H7 (cell line): ENCODE measurements at regions not wholly inside any gene's neighbourhood (a gene's known extent, or its start where the extent isn't known, plus 50 kb on each side); places are given as distances from the start of the nearest gene placed in this dataset.
"Not testable (repeated sequence)": the region's sequence is repeated elsewhere in the genome, so short reads cannot be mapped to it uniquely, and the experiment has no call there.

Experiments used
- DNase-seq: peaks from one replicate; pipeline ENCODE4 v3.0.0; 2012
- H3K27me3 ChIP-seq: 2 replicates; pipeline ENCODE4 v1.6.0; 2011; ENCODE audit warnings: mild to moderate bottlenecking, low read length; ENCODE audit not compliant: control insufficient read depth, insufficient read depth
- H3K36me3 ChIP-seq: replicated peaks from 2 replicates; pipeline ENCODE4 v1.5.1; 2011; ENCODE audit warnings: low read length; ENCODE audit not compliant: control insufficient read depth, insufficient read depth
- H3K4me3 ChIP-seq: 2 replicates; pipeline ENCODE4 v1.5.1; 2011; ENCODE audit warnings: low read depth, mild to moderate bottlenecking, control low read depth, low read length, moderate library complexity; ENCODE audit not compliant: insufficient read depth

DNA sequence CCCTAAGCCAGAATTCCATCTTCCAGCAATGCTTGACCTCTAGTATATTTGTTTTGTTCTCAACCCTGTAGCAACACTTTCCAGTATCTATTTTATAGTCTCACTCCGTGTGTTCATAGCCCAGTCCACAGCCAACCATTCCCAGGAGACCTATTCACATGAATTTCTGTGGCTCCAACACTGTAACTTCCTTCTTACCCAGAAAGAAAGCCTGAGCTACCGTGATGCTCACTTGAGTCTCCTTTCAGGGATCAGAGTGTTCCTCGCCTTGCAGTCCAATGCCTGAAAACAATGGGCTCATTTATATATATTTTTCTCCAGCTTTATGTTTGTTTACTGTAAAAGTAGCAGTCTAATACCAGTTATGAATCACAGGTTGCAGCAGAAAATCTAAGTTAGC lies 645.0 kb upstream of the NOVA1 start:
- Histone ChIP-seq H3K4me3 (no peak overlapping the region), H3K27me3 (no peaks in the 10 kb centered on the region), H3K36me3 (no peaks in the 10 kb centered on the region)
- no peak for DNase-seq

DNA sequence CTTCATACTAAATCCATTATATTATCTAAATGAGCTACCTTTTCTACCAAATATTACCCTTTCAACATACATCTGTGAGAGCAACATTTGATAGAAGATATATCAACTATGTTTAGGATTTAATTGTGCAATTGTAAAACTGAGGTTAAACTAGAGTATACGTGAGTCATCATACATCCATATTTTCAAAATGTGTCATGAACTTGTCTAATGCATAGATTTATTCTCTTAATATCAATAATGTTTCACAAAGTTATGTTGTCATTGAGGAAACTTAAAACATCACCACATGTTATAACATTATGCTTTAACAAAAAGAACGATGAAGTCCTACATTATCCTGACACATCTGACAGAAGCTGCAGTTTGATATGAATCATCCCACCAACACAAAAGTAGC lies 645.5 kb upstream of the NOVA1 start:
- Histone ChIP-seq H3K27me3 (no peaks in the 10 kb centered on the region), H3K4me3 (no peak overlapping the region), H3K36me3 (no peaks in the 10 kb centered on the region)
- DNase-seq, result no peak

GRCh38 chr14:27245947-27246346 lies 648.1 kb upstream of the NOVA1 start:
- no peak for DNase-seq
- Histone ChIP-seq H3K4me3 (no peak overlapping the region), H3K36me3 (no peaks in the 10 kb centered on the region), H3K27me3 (no peaks in the 10 kb centered on the region)

DNA sequence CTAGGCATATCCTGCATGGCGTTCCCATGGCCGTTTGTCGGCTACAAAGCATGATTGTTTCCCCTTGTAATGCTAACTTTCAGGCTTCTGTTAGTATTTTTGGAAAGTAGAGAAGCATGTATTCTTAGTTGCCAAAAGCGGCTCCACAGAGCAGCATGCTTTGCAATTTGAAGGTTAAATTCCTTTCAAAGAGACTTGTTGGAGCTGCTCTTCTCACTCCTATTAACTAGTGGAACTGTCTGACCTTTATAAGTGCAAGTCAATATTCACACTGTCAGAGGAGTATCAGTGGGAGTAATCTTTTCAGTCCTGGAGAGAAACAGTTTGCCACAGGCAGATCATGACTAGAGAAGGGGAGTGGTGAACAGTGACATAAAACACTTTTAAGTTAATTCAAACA lies 656.1 kb upstream of the NOVA1 start:
- no peak overlapping the region for H3K4me3 ChIP-seq
- DNase-seq, result no peak
- H3K27me3 ChIP-seq, result no peaks in the 10 kb centered on the region
- no peaks in the 10 kb centered on the region for H3K36me3 ChIP-seq

DNA sequence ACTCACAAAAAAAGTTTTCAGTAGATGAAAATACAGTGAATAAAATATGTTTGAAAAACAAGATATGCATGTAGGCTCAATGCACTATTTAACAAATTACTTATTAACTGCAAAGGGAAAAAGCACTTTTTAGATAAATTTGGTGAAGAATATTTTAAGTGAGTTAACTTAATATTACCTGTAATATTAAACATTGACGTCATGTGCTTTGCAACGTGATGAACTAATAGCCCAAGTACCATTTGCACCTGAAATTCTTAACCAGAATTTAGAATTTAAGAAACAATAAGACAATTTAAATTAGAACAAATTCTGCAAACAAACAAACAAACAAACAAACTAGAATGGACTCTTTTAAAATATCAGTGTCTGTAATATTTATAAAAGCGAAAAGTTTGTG lies 659.0 kb upstream of the NOVA1 start:
- Histone ChIP-seq H3K27me3 (no peaks in the 10 kb centered on the region), H3K4me3 (no peak overlapping the region), H3K36me3 (no peaks in the 10 kb centered on the region)
- DNase-seq, result no peak

- no peaks in the 10 kb centered on the region for H3K36me3 ChIP-seq
- H3K4me3 ChIP-seq, result no peak overlapping the region
- no peaks in the 10 kb centered on the region for H3K27me3 ChIP-seq
- DNase-seq, result no peak
These were observed 670.0 kb upstream of the NOVA1 start for GRCh38 chr14:27267876-27268275.

GRCh38 chr14:27270716-27271115 lies 672.9 kb upstream of the NOVA1 start:
- Histone ChIP-seq H3K36me3 (no peaks in the 10 kb centered on the region), H3K4me3 (no peak overlapping the region), H3K27me3 (no peaks in the 10 kb centered on the region)
- DNase-seq, result no peak

GRCh38 chr14:27278341-27278740 lies 680.5 kb upstream of the NOVA1 start:
- Histone ChIP-seq H3K27me3 (no peaks in the 10 kb centered on the region), H3K36me3 (no peaks in the 10 kb centered on the region), H3K4me3 (no peak overlapping the region)
- no peak for DNase-seq

DNA sequence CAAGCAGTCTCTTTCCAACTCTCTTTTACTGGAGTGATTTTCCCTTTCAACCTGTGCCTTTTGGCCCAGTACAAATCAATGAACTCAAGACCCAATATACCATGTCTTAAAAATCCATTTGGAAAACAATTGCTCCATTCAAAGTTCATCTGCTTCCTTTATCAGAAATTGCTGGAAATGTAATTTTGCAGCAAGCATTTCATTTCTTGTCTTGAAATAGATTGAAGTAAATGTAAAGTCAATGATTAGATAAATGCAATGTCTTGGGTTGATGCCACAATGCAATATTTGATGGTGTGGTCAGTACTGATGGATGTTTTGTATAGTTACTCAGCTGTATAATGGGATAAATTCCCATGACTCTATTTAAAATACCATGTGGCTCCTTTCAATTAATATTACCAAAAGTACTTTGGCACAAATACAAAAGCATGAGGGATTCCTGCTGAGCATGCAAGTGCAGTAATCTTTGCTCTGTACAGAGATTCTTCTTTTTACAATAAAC lies 707.7 kb upstream of the NOVA1 start:
- Histone ChIP-seq H3K27me3 (no peaks in the 10 kb centered on the region), H3K36me3 (no peaks in the 10 kb centered on the region), H3K4me3 (no peak overlapping the region)
- DNase-seq, result no peak

GRCh38 chr14:27312730-27313129 lies 714.9 kb upstream of the NOVA1 start:
- not testable (repeated sequence) for H3K36me3 ChIP-seq, H3K4me3 ChIP-seq, DNase-seq, H3K27me3 ChIP-seq

GRCh38 chr14:27314231-27314630 lies 716.4 kb upstream of the NOVA1 start:
- DNase-seq, result no peak
- no peak overlapping the region for H3K4me3 ChIP-seq
- H3K36me3 ChIP-seq, result no peaks in the 10 kb centered on the region
- no peaks in the 10 kb centered on the region for H3K27me3 ChIP-seq

- H3K4me3 ChIP-seq, result no peak overlapping the region
- DNase-seq, result no peak
- no peaks in the 10 kb centered on the region for H3K27me3 ChIP-seq
- H3K36me3 ChIP-seq, result no peaks in the 10 kb centered on the region
These were observed 717.6 kb upstream of the NOVA1 start for GRCh38 chr14:27315477-27315876.

- no peak overlapping the region for H3K4me3 ChIP-seq
- H3K27me3 ChIP-seq, result no peaks in the 10 kb centered on the region
- DNase-seq, result no peak
- no peaks in the 10 kb centered on the region for H3K36me3 ChIP-seq
These were observed 718.1 kb upstream of the NOVA1 start for GRCh38 chr14:27315947-27316346.

GRCh38 chr14:27318774-27319420 lies 721.1 kb upstream of the NOVA1 start:
- H3K36me3 ChIP-seq, result no peaks in the 10 kb centered on the region
- H3K4me3 ChIP-seq, result no peak overlapping the region
- no peaks in the 10 kb centered on the region for H3K27me3 ChIP-seq
- DNase-seq, result no peak

- no peak overlapping the region for H3K4me3 ChIP-seq
- no peaks in the 10 kb centered on the region for H3K36me3 ChIP-seq
- DNase-seq, result no peak
- H3K27me3 ChIP-seq, result no peaks in the 10 kb centered on the region
These were observed 722.4 kb upstream of the NOVA1 start for GRCh38 chr14:27320261-27320660.

DNA sequence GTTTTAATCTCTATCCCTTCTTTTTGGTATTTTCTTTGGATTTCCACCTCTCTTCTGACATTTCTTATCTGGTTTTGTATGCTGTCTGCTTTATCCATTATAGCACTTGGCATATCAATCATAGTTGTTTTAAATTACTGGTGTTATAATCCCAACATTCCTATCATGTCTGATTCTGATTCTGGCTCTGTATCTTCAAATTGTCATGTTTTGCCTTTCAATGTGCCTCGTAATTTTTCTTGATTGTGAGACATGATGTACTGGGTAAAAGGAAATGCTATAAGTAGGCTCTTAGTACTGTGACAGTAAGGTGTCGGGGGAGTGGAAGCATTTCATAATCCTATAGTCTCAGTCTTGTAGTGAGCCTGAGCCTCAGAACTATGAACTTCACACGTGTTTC lies 729.3 kb upstream of the NOVA1 start:
- Histone ChIP-seq H3K4me3 (no peak overlapping the region), H3K36me3 (no peaks in the 10 kb centered on the region), H3K27me3 (no peaks in the 10 kb centered on the region)
- no peak for DNase-seq
